ENCODE measurements at regions not wholly inside any gene's neighbourhood (a gene's known extent, or its start where the extent isn't known, plus 50 kb on each side); places are given as distances from the start of the nearest gene placed in this dataset.

GRCh38 chr13:30145709-30146367 is 161.5 kb downstream of the KATNAL1 start:
- no peak overlapping the region for H2AFZ ChIP-seq (ENCODE audit: low read depth, low read length)
- POLR2A ChIA-PET = no interaction called here
- H3K4me2 ChIP-seq (ENCODE audit: insufficient read depth, low read length) = no peak overlapping the region
- H3K36me3 ChIP-seq (ENCODE audit: control insufficient read depth in 2 of 2, extremely low read depth in 1 of 2, insufficient read depth in 2 of 2, low read length in 2 of 2) = no peaks in the 10 kb centered on the region
- intact Hi-C loops (cut with micrococcal nuclease) (no loop called here), dilution Hi-C loops (cut with MboI; ENCODE audit: extremely low pct_ligation_motif_present, low sequenced_read_pairs) (loop anchor here (25.0 kb wide), 1 partner anchor 191 kb away; no protein-coding TSS in a partner anchor)
- CTCF ChIA-PET = interaction anchor here (1.0 to 1.4 kb wide), 4 partner anchors 11 to 470 kb away, joined by 3 to 12 read pairs (median 4); no protein-coding TSS in a partner anchor
- no peaks in the 10 kb centered on the region for H3K9me3 ChIP-seq (replicated peaks; ENCODE audit: control insufficient read depth, insufficient read depth, low read length)
- H3K27ac ChIP-seq (ENCODE audit: insufficient read depth, low read depth, low read length) = no peak overlapping the region
- H3K79me2 ChIP-seq (ENCODE audit: control insufficient read depth, insufficient read depth, low read length) = no peaks in the 10 kb centered on the region
- peaks cover 24% of the 10 kb centered on the region for H3K4me1 ChIP-seq (ENCODE audit: control insufficient read depth, extremely low read depth, insufficient read depth, low read length)
- no TSS peak for BruUV-seq (replicated peaks)
- H3K4me3 ChIP-seq (replicated peaks in 1 of 3; ENCODE audit: insufficient read depth in 1 of 3, low read depth in 1 of 3, low read length in 3 of 3) = no peak overlapping the region
- FAIRE-seq = no peak
- no peak overlapping the region for H3K9ac ChIP-seq (replicated peaks; ENCODE audit: extremely low read depth, insufficient read depth, low read length)
- no peak for DNase-seq (ENCODE audit: low read depth, low spot score)
- H3K9me1 ChIP-seq (replicated peaks; ENCODE audit: control insufficient read depth, extremely low read depth, insufficient read depth, low read length) = no peaks in the 10 kb centered on the region
- no peaks in the 10 kb centered on the region for H4K20me1 ChIP-seq (replicated peaks; ENCODE audit: control insufficient read depth, extremely low read depth, insufficient read depth, low read length)
- no peak for TF ChIP-seq FOS (IDR thresholded peaks at IDR 0.05; ENCODE audit: borderline replicate concordance, insufficient read depth, low read length)
- no peak for TF ChIP-seq GATA2 (IDR thresholded peaks at IDR 0.05; ENCODE audit: insufficient read depth, insufficient read length, low read depth, low read length)
- TF ChIP-seq, protein P1, sequence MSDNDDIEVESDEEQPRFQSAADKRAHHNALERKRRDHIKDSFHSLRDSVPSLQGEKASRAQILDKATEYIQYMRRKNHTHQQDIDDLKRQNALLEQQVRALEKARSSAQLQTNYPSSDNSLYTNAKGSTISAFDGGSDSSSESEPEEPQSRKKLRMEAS (IDR thresholded peaks at IDR 0.05; ENCODE audit: insufficient read depth, insufficient read length) = no peak
- TF ChIP-seq MYC (IDR thresholded peaks at IDR 0.05; ENCODE audit: low read depth, low read length) = no peak
- TF ChIP-seq EZH2 (IDR thresholded peaks at IDR 0.05; ENCODE audit: borderline replicate concordance, low read depth, low read length, severe bottlenecking) = no peak
- TF ChIP-seq JUN (IDR thresholded peaks at IDR 0.05; ENCODE audit: borderline replicate concordance, insufficient read depth, insufficient read length, low read depth) = no peak
- no peak for TF ChIP-seq POLR2AphosphoS5 (IDR thresholded peaks at IDR 0.05; ENCODE audit: insufficient read depth, low read depth, low read length)
- TF ChIP-seq CTCF (IDR thresholded peaks at IDR 0.05; ENCODE audit: extremely low read depth in 1 of 2, insufficient read depth in 1 of 2, low read depth in 1 of 2, low read length in 2 of 2) = no peak
- no peak for TF ChIP-seq POLR2A (IDR thresholded peaks at IDR 0.05; ENCODE audit: low read depth, low read length)
- H3K27me3 ChIP-seq (ENCODE audit: control insufficient read depth in 2 of 2, insufficient read depth in 2 of 2, low read length in 2 of 2) = no peaks in the 10 kb centered on the region
